ENCODE measurements at regions not wholly inside any gene's neighbourhood (a gene's known extent, or its start where the extent isn't known, plus 50 kb on each side); places are given as distances from the start of the nearest gene placed in this dataset.

DNA sequence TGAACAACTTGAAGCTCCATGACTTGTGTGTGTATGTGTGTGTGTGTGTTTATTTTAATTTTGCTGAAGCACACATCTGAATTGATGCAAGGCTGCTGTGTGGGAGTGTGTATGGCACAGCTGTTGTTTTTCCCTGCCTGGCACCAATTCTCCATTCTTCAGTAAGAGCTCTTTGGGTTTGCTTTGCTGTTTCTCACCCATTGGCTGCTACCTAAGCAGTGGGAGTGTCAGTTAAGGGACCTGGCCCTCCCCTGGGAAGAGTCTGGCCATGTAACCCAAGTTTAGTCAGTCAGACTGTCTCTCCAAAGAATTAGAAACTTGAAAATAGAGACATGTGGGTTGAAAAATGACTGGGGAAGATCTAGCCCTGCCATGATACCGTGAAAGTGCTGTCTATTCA is 126.2 kb upstream of the SYNPR start:
- H3K4me3 Mint-ChIP-seq (ENCODE audit: unreplicated experiment), result no peak overlapping the region

GRCh38 chr3:63159764-63160163 is 118.3 kb upstream of the SYNPR start:
- H3K4me3 Mint-ChIP-seq (ENCODE audit: unreplicated experiment), result no peak overlapping the region
- FAIRE-seq, result no peak
- H3K36me3 Mint-ChIP-seq (ENCODE audit: low read depth, unreplicated experiment), result no peaks in the 10 kb centered on the region
- H3K9me3 Mint-ChIP-seq (ENCODE audit: unreplicated experiment), result peaks cover 7% of the 10 kb centered on the region
- Histone ChIP-seq H3K4me2 (ENCODE audit: low read length) (no peak overlapping the region), H3K27ac (ENCODE audit: low read depth, low read length) (no peak overlapping the region), H4K20me1 (ENCODE audit: insufficient read depth, low read length) (no peaks in the 10 kb centered on the region), H3K9ac (ENCODE audit: low read length) (no peak overlapping the region), H3K9me3 (ENCODE audit: insufficient read depth, low read depth, low read length) (no peaks in the 10 kb centered on the region), H3K4me1 (ENCODE audit: insufficient read depth, low read length) (no peaks in the 10 kb centered on the region), H3K27me3 (ENCODE audit: insufficient read depth, low read length) (no peaks in the 10 kb centered on the region), H3K4me3 (ENCODE audit: insufficient read depth, low read depth, low read length) (no peak overlapping the region), H3K36me3 (ENCODE audit: insufficient read depth, low read length) (no peaks in the 10 kb centered on the region), H2AFZ (ENCODE audit: low read depth, low read length) (no peak overlapping the region), H3K79me2 (ENCODE audit: insufficient read depth, low read length) (no peaks in the 10 kb centered on the region)
- DNase-seq (ENCODE audit: low read depth), result no peak
- H3K27ac Mint-ChIP-seq (ENCODE audit: unreplicated experiment), result no peak overlapping the region
- TF ChIP-seq EZH2 (IDR thresholded peaks at IDR 0.05; ENCODE audit: insufficient read depth, low read length) (no peak), CTCF (IDR thresholded peaks at IDR 0.05; ENCODE audit: insufficient read depth, low read depth, low read length) (no peak)
- no peaks in the 10 kb centered on the region for H3K4me1 Mint-ChIP-seq (ENCODE audit: low read depth, unreplicated experiment)
- H3K27me3 Mint-ChIP-seq (ENCODE audit: low read depth, unreplicated experiment), result peaks cover 11% of the 10 kb centered on the region

More for the DNA sequence above, 126.2 kb upstream of the SYNPR start:
- FAIRE-seq (no peak), DNase-seq (ENCODE audit: low read depth) (no peak)
- Mint-ChIP-seq H3K27me3 (ENCODE audit: low read depth, unreplicated experiment) (no peaks in the 10 kb centered on the region), H3K27ac (ENCODE audit: unreplicated experiment) (no peak overlapping the region), H3K4me1 (ENCODE audit: low read depth, unreplicated experiment) (no peaks in the 10 kb centered on the region), H3K36me3 (ENCODE audit: low read depth, unreplicated experiment) (no peaks in the 10 kb centered on the region), H3K9me3 (ENCODE audit: unreplicated experiment) (no peaks in the 10 kb centered on the region)
- Histone ChIP-seq H3K9ac (ENCODE audit: low read length) (no peak overlapping the region), H3K27me3 (ENCODE audit: insufficient read depth, low read length) (no peaks in the 10 kb centered on the region), H3K79me2 (ENCODE audit: insufficient read depth, low read length) (no peaks in the 10 kb centered on the region), H4K20me1 (ENCODE audit: insufficient read depth, low read length) (no peaks in the 10 kb centered on the region), H3K9me3 (ENCODE audit: insufficient read depth, low read depth, low read length) (no peaks in the 10 kb centered on the region), H3K36me3 (ENCODE audit: insufficient read depth, low read length) (no peaks in the 10 kb centered on the region), H3K4me3 (ENCODE audit: insufficient read depth, low read depth, low read length) (no peak overlapping the region), H3K4me1 (ENCODE audit: insufficient read depth, low read length) (no peaks in the 10 kb centered on the region), H3K27ac (ENCODE audit: low read depth, low read length) (no peak overlapping the region), H2AFZ (ENCODE audit: low read depth, low read length) (no peak overlapping the region), H3K4me2 (ENCODE audit: low read length) (no peak overlapping the region)
- TF ChIP-seq EZH2 (IDR thresholded peaks at IDR 0.05; ENCODE audit: insufficient read depth, low read length) (no peak), CTCF (IDR thresholded peaks at IDR 0.05; ENCODE audit: insufficient read depth, low read depth, low read length) (no peak)

DNA sequence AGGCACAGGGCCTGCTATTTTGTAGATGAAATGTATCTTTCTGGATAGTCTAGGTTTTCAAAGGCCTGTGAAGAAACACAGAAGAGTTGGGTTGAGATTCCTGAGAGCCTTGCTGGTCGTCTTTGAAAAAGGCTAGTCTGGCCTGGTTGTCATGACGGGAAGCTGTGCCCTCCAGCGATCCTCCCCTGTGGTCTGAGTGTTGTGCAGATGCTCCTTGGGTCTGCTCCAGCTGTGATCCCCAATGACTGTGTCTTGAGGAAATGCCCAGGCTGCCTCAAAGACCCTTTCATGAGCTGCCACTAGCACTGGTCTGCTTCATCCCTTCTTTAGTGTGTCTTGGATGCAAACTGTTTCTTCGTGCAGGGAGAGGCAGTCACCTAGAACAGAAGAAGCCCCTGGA is 111.0 kb upstream of the SYNPR start:
- Mint-ChIP-seq H3K4me3 (ENCODE audit: unreplicated experiment) (no peak overlapping the region), H3K9me3 (ENCODE audit: unreplicated experiment) (peaks cover 6% of the 10 kb centered on the region), H3K36me3 (ENCODE audit: low read depth, unreplicated experiment) (no peaks in the 10 kb centered on the region), H3K27me3 (ENCODE audit: low read depth, unreplicated experiment) (peaks cover 1% of the 10 kb centered on the region), H3K27ac (ENCODE audit: unreplicated experiment) (no peak overlapping the region), H3K4me1 (ENCODE audit: low read depth, unreplicated experiment) (no peaks in the 10 kb centered on the region)
- H3K9me3 ChIP-seq (ENCODE audit: insufficient read depth, low read depth, low read length), result no peaks in the 10 kb centered on the region
- no peaks in the 10 kb centered on the region for H3K4me1 ChIP-seq (ENCODE audit: insufficient read depth, low read length)
- no peaks in the 10 kb centered on the region for H3K36me3 ChIP-seq (ENCODE audit: insufficient read depth, low read length)
- no peak for DNase-seq (ENCODE audit: low read depth)
- H3K79me2 ChIP-seq (ENCODE audit: insufficient read depth, low read length), result no peaks in the 10 kb centered on the region
- no peak for TF ChIP-seq CTCF (IDR thresholded peaks at IDR 0.05; ENCODE audit: insufficient read depth, low read depth, low read length)
- TF ChIP-seq EZH2 (IDR thresholded peaks at IDR 0.05; ENCODE audit: insufficient read depth, low read length), result no peak
- no peak overlapping the region for H2AFZ ChIP-seq (ENCODE audit: low read depth, low read length)
- no peak overlapping the region for H3K9ac ChIP-seq (ENCODE audit: low read length)
- H3K27me3 ChIP-seq (ENCODE audit: insufficient read depth, low read length), result no peaks in the 10 kb centered on the region
- H3K27ac ChIP-seq (ENCODE audit: low read depth, low read length), result no peak overlapping the region
- no peak overlapping the region for H3K4me2 ChIP-seq (ENCODE audit: low read length)
- FAIRE-seq, result no peak
- H4K20me1 ChIP-seq (ENCODE audit: insufficient read depth, low read length), result no peaks in the 10 kb centered on the region
- no peak overlapping the region for H3K4me3 ChIP-seq (ENCODE audit: insufficient read depth, low read depth, low read length)
